ENCODE measurements at regions not wholly inside any gene's neighbourhood (a gene's known extent, or its start where the extent isn't known, plus 50 kb on each side); places are given as distances from the start of the nearest gene placed in this dataset.

DNA sequence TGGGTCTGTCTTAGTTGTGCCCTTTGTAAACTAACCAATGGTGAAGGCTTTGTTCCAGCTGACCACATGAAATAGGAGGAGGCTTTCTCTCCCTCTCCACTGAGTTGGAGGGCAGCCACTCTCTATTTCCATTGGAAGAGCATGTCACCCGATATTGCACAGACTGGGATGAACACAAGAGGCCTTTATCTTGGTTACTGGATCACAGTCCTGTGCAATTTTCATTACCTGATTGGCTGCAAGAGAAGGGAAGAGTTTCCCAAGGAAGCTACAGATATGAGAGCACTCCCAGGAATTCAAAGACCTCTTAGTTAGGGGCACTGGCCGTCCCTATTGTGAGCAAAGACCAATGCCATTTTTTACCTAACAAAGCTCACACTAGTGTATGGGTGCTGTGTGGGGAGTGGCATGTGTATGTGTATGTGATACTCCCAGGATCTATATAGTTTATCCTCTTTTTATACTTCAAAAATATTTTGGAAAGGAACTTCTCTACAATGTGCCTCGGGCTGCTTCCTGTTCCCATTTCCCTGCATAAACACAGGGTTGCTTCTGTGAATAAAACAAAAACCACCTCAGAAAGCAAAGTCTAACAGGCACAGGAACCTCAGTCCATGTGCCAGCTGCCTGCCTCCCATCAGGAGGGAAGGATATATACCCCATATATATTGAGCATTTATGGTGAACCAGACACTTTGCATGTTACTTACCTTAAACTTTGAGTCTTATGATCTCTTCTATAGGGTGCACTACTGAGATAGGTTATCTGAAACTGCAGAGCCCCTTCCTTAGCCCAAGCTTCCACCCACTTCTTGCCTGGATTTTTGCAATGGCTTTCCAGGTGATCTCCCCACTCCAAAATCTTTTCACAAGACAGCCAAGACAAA lies 126.5 kb downstream of the RASSF10 start:
- TF ChIP-seq ZC3H10 (CRISPR knock-in tag; IDR thresholded peaks at IDR 0.05) (no peak), ISL1 (CRISPR knock-in tag; IDR thresholded peaks at IDR 0.05) (no peak), ESRRG (CRISPR knock-in tag; IDR thresholded peaks at IDR 0.05) (no peak), TOX (CRISPR knock-in tag; IDR thresholded peaks at IDR 0.05; ENCODE audit: borderline replicate concordance) (no peak), BACH2 (CRISPR knock-in tag; IDR thresholded peaks at IDR 0.05; ENCODE audit: borderline replicate concordance) (no peak)
- TF ChIP-seq, protein P1, sequence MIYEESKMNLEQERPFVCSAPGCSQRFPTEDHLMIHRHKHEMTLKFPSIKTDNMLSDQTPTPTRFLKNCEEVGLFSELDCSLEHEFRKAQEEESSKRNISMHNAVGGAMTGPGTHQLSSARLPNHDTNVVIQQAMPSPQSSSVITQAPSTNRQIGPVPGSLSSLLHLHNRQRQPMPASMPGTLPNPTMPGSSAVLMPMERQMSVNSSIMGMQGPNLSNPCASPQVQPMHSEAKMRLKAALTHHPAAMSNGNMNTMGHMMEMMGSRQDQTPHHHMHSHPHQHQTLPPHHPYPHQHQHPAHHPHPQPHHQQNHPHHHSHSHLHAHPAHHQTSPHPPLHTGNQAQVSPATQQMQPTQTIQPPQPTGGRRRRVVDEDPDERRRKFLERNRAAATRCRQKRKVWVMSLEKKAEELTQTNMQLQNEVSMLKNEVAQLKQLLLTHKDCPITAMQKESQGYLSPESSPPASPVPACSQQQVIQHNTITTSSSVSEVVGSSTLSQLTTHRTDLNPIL (CRISPR knock-in tag; IDR thresholded peaks at IDR 0.05; ENCODE audit: low read depth), result no peak
- TF ChIP-seq, protein P2, sequence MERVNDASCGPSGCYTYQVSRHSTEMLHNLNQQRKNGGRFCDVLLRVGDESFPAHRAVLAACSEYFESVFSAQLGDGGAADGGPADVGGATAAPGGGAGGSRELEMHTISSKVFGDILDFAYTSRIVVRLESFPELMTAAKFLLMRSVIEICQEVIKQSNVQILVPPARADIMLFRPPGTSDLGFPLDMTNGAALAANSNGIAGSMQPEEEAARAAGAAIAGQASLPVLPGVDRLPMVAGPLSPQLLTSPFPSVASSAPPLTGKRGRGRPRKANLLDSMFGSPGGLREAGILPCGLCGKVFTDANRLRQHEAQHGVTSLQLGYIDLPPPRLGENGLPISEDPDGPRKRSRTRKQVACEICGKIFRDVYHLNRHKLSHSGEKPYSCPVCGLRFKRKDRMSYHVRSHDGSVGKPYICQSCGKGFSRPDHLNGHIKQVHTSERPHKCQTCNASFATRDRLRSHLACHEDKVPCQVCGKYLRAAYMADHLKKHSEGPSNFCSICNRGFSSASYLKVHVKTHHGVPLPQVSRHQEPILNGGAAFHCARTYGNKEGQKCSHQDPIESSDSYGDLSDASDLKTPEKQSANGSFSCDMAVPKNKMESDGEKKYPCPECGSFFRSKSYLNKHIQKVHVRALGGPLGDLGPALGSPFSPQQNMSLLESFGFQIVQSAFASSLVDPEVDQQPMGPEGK (CRISPR knock-in tag; IDR thresholded peaks at IDR 0.05; ENCODE audit: borderline replicate concordance), result no peak
